Osteocyte (in vitro differentiated cells): ENCODE measurements at regions not wholly inside any gene's neighbourhood (a gene's known extent, or its start where the extent isn't known, plus 50 kb on each side); places are given as distances from the start of the nearest gene placed in this dataset.

Experiments used
- DNase-seq: peaks from one replicate; pipeline ENCODE4 v3.0.0; 2021; ENCODE audit warnings: mixed read lengths; ENCODE audit not compliant: unreplicated experiment; ENCODE audit errors: extremely low spot score
- H3K27ac Mint-ChIP-seq: one replicate; pipeline ENCODE4 v1.8.0; 2021; ENCODE audit warnings: mild to moderate bottlenecking, mixed read lengths; ENCODE audit not compliant: unreplicated experiment
- H3K27me3 Mint-ChIP-seq: one replicate; pipeline ENCODE4 v1.8.0; 2021; ENCODE audit warnings: mixed read lengths; ENCODE audit not compliant: unreplicated experiment
- H3K36me3 Mint-ChIP-seq: one replicate; pipeline ENCODE4 v1.8.0; 2021; ENCODE audit warnings: mixed read lengths; ENCODE audit not compliant: unreplicated experiment
- H3K4me1 Mint-ChIP-seq: one replicate; pipeline ENCODE4 v1.8.0; 2021; ENCODE audit warnings: mixed read lengths; ENCODE audit not compliant: unreplicated experiment
- H3K4me3 Mint-ChIP-seq: one replicate; pipeline ENCODE4 v1.8.0; 2021; ENCODE audit warnings: mild to moderate bottlenecking, moderate library complexity, mixed read lengths; ENCODE audit not compliant: unreplicated experiment
- H3K9me3 Mint-ChIP-seq: one replicate; pipeline ENCODE4 v1.8.0; 2021; ENCODE audit warnings: mixed read lengths; ENCODE audit not compliant: unreplicated experiment
- CTCF ChIP-seq: fragments of 200-600 bp; sonication (generic); IDR thresholded peaks from 2 replicates; pipeline ENCODE4 v1.5.0; 2021; ENCODE audit warnings: antibody characterized with exemption, mild to moderate bottlenecking, moderate library complexity

DNA sequence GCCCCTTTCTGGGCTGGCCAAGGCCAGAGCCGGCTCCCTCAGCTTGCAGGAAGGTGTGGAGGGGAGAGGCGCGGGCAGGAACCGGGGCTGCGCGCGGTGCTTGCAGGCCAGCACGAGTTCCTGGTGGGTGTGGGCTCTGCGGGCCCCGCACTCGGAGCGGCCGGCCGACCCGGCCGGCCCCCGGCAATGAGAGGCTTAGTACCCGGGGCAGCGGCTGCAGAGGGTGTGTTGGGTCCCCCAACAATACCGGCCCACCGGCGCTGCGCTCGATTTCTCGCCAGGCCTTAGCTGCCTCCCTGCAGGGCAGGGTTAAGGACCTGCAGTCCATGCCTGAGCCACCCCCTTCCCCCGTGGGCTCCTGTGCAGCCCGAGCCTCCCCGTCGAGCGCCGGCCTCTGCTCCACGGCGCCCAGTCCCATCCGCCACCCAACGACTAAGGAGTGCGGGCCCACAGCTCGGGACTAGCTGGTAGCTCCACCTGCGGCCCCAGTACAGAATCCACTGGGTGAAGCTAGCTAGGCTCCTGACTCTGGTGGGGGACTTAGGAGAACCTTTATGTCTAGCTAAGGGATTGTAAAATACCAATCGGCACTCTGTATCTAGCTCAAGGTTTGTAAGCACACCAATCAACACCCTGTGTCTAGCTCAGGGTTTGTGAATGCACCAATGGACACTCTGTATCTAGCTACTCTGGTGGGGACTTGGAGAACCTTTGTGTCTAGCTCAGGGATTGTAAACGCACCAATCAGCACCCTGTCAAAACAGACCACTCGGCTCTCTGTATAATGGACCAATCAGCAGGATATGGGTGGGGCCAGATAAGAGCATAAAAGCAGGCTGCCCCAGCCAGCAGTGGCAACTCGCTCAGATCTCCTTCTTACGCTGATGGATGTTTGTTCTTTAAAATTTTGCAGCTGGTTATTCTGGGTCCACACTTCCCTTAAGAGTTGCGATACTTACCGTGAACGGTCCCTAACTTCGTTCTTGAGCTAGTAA is 167.4 kb upstream of the RREB1 start:
- H3K27ac Mint-ChIP-seq = no peak overlapping the region
- DNase-seq = no peak
- no peaks in the 10 kb centered on the region for H3K4me1 Mint-ChIP-seq
- no peaks in the 10 kb centered on the region for H3K27me3 Mint-ChIP-seq
- TF ChIP-seq CTCF = no peak
- H3K4me3 Mint-ChIP-seq = no peak overlapping the region
- H3K9me3 Mint-ChIP-seq = no peaks in the 10 kb centered on the region
- no peaks in the 10 kb centered on the region for H3K36me3 Mint-ChIP-seq

- no peak overlapping the region for H3K4me3 Mint-ChIP-seq
- no peaks in the 10 kb centered on the region for H3K36me3 Mint-ChIP-seq
- H3K27me3 Mint-ChIP-seq = no peaks in the 10 kb centered on the region
- no peak overlapping the region for H3K27ac Mint-ChIP-seq
- no peaks in the 10 kb centered on the region for H3K4me1 Mint-ChIP-seq
- no peak for TF ChIP-seq CTCF
- no peak for DNase-seq
- no peaks in the 10 kb centered on the region for H3K9me3 Mint-ChIP-seq
Observed at GRCh38 chr6:6941201-6941600, 166.6 kb upstream of the RREB1 start.

- H3K27me3 Mint-ChIP-seq = no peaks in the 10 kb centered on the region
- no peaks in the 10 kb centered on the region for H3K9me3 Mint-ChIP-seq
- H3K4me3 Mint-ChIP-seq = no peak overlapping the region
- H3K36me3 Mint-ChIP-seq = no peaks in the 10 kb centered on the region
- no peaks in the 10 kb centered on the region for H3K4me1 Mint-ChIP-seq
- no peak for TF ChIP-seq CTCF
- DNase-seq = no peak
- H3K27ac Mint-ChIP-seq = no peak overlapping the region
Observed at GRCh38 chr6:6942091-6942490, 165.7 kb upstream of the RREB1 start.

- Mint-ChIP-seq H3K9me3 (no peaks in the 10 kb centered on the region), H3K4me1 (no peaks in the 10 kb centered on the region), H3K27ac (no peak overlapping the region), H3K4me3 (no peak overlapping the region), H3K36me3 (no peaks in the 10 kb centered on the region), H3K27me3 (no peaks in the 10 kb centered on the region)
- TF ChIP-seq CTCF = no peak
- DNase-seq = no peak
Observed at GRCh38 chr6:6942831-6943230, 164.9 kb upstream of the RREB1 start.

GRCh38 chr6:6943421-6943820 is 164.3 kb upstream of the RREB1 start:
- Mint-ChIP-seq H3K9me3 (no peaks in the 10 kb centered on the region), H3K27ac (no peak overlapping the region), H3K4me1 (no peaks in the 10 kb centered on the region), H3K27me3 (no peaks in the 10 kb centered on the region), H3K4me3 (no peak overlapping the region), H3K36me3 (no peaks in the 10 kb centered on the region)
- no peak for TF ChIP-seq CTCF
- DNase-seq = no peak
